ENCODE measurements at regions not wholly inside any gene's neighbourhood (a gene's known extent, or its start where the extent isn't known, plus 50 kb on each side); places are given as distances from the start of the nearest gene placed in this dataset.
"Not testable (repeated sequence)": the region's sequence is repeated elsewhere in the genome, so short reads cannot be mapped to it uniquely, and the experiment has no call there.

- FAIRE-seq: no peak
Measured at GRCh38 chr3:28110869-28111268, 130.6 kb upstream of the CMC1 start.

- FAIRE-seq: no peak
Measured at GRCh38 chr3:28114893-28115292, 126.5 kb upstream of the CMC1 start.

- no peak for FAIRE-seq
Measured at GRCh38 chr3:28115316-28115715, 126.1 kb upstream of the CMC1 start.

GRCh38 chr3:28117598-28117997, 123.8 kb upstream of the CMC1 start:
- no peak for FAIRE-seq

- FAIRE-seq: no peak
Measured at GRCh38 chr3:28118087-28118486, 123.3 kb upstream of the CMC1 start.

GRCh38 chr3:28122227-28122626, 119.2 kb upstream of the CMC1 start:
- no peak for FAIRE-seq

- no peak for FAIRE-seq
Measured at GRCh38 chr3:28124882-28125281, 116.5 kb upstream of the CMC1 start.

GRCh38 chr3:28125342-28125741, 116.1 kb upstream of the CMC1 start:
- FAIRE-seq: no peak

GRCh38 chr3:28130836-28131235, 110.6 kb upstream of the CMC1 start:
- FAIRE-seq: no peak

GRCh38 chr3:28132941-28133340, 108.5 kb upstream of the CMC1 start:
- no peak for FAIRE-seq

GRCh38 chr3:28134198-28134597, 107.2 kb upstream of the CMC1 start:
- FAIRE-seq: no peak

GRCh38 chr3:28134792-28135375, 106.5 kb upstream of the CMC1 start:
- no peak for FAIRE-seq

- FAIRE-seq: no peak
Measured at GRCh38 chr3:28136607-28137216, 104.7 kb upstream of the CMC1 start.

- no peak for FAIRE-seq
Measured at GRCh38 chr3:28138043-28138610, 103.3 kb upstream of the CMC1 start.

GRCh38 chr3:28139288-28139687, 102.1 kb upstream of the CMC1 start:
- no peak for FAIRE-seq

GRCh38 chr3:28139967-28140634, 101.3 kb upstream of the CMC1 start:
- FAIRE-seq: no peak

GRCh38 chr3:28140664-28141063, 100.8 kb upstream of the CMC1 start:
- FAIRE-seq: no peak

- no peak for FAIRE-seq
Measured at GRCh38 chr3:28149960-28150359, 91.5 kb upstream of the CMC1 start.

- FAIRE-seq: no peak
Measured at GRCh38 chr3:28150465-28151206, 90.8 kb upstream of the CMC1 start.

- FAIRE-seq: no peak
Measured at GRCh38 chr3:28151207-28151550, 90.2 kb upstream of the CMC1 start.

GRCh38 chr3:28151608-28152228, 89.7 kb upstream of the CMC1 start:
- FAIRE-seq: no peak

GRCh38 chr3:28155631-28156030, 85.8 kb upstream of the CMC1 start:
- no peak for FAIRE-seq

- FAIRE-seq: not testable (repeated sequence)
Measured at GRCh38 chr3:28156599-28156998, 84.8 kb upstream of the CMC1 start.

All from islet of Langerhans (tissue), 1 donor.